Activated CD8-positive, alpha-beta memory T cell treated with anti-CD3 and anti-CD28 coated beads, Interleukin-2, amount 50 U/mL, for 48 hours (primary cell): ENCODE measurements at regions not wholly inside any gene's neighbourhood (a gene's known extent, or its start where the extent isn't known, plus 50 kb on each side); places are given as distances from the start of the nearest gene placed in this dataset.
"Not testable (repeated sequence)": the region's sequence is repeated elsewhere in the genome, so short reads cannot be mapped to it uniquely, and the experiment has no call there.

Source experiments
- DNase-seq: peaks from one replicate; pipeline ENCODE4 v3.0.0-alpha.2; 2020

DNA sequence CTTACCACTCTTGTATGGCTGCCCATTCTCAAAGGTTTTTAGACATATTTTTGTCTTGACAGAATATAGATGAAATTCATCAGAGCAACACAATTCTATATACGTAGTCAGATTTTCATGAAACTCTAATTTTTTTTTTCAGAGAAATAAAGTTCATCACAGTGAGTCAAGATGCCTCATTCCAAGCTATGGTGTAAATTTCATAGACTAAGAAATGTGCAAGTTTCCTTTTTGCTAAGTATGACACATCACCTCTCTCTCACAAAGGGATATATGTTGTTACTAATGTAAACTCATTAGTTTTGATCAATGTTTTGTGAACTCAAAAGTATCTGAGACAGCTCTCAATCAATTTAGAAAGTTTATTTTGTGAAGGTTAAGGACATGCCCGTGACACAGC is 60.4 kb upstream of the ATXN3L start:
- no peak for DNase-seq

- peak; percentile 52 for DNase-seq
Measured at GRCh38 chrX:13378562-13379518, 59.0 kb upstream of the ATXN3L start.

GRCh38 chrX:13377550-13377934 is 57.7 kb upstream of the ATXN3L start:
- no peak for DNase-seq

DNA sequence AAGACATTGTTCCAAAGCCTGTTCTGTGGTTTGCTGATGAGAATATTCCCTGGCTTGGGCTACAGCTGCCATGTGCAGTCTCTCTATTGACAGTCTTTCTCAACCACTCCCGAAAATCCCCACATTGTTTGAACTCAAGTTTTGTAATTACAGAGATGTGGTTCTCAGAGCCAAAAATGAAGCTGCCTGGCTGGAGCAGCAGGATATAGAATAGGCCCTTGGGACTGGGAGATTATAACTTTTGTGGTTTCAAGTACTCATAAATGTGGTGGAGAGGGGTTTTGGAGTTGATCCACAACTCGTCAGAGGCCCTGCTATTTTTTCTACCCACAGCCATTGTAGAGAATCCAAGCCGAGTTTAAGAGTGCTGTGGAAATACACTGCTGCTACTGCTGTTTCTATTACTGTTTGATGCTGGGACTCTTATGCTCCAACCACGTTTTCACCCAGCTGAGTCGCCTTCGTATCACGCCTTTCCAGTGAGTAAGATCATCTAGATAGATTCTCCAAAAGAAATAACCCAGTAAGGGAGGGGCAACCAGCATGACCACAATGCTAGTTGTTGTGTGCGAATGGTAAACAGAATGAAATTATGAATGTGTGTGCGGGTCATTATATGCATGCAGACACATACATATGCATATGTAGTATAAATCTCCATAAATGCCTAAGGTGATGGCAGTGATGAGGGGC is 57.1 kb upstream of the ATXN3L start:
- no peak for DNase-seq

DNA sequence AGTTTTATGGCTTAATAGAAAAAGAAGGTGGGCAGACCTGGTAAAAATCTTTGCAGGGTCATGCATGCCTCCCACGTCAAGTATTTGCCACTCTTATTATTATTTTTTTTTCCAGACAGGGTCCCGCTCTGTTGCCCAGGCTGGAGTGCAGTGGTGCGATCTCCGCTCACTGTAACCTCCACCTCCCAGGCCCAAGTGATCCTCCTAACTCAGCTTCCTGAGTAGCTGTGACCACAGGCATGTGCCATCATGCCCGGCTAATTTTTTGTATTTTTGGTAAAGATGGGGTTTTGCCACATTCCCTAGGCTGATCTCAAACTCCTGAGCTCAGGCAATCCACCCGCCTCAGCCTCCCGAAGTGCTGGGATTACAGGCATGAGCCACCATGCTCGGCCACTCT is 55.7 kb upstream of the ATXN3L start:
- not testable (repeated sequence) for DNase-seq

- no peak for DNase-seq
Measured at GRCh38 chrX:13374364-13374763, 54.5 kb upstream of the ATXN3L start.

GRCh38 chrX:13373431-13374187 is 53.8 kb upstream of the ATXN3L start:
- no peak for DNase-seq

GRCh38 chrX:13373027-13373426 is 53.2 kb upstream of the ATXN3L start:
- no peak for DNase-seq

DNA sequence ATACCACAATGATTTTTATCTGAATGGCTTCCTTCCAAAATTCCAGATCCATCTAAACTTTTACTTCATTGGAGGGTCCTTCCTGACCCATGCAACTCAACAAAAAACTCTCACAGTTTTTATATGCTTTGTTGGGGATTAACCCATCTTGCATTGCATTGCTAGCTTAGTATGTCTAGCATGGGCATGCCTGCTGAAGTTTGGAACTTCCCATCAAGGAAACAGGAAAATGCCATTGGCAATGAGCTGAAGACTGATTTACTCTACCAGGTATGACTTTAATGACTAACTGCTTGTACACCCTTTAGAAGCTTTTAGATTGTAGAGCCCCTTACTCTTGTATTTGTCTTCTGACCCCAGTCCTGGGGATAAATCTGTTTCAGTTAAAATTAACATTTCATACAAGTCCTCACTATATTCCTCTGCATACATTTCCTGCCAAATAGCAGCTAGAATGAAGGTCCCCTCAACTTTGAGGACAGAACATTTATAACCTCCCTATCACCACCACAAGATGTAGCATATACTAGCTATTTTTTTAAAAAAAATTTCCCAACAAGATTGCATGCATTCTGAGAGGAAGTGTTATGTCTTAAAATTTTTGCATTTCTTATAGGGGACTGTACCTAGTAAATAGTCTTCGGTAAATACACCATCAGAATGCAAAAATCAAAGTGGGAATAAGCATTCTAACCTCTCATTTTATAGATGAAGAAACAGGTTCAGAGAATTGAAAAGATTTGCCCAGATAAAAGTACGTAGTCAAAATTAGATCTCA is 52.5 kb upstream of the ATXN3L start:
- no peak for DNase-seq

DNA sequence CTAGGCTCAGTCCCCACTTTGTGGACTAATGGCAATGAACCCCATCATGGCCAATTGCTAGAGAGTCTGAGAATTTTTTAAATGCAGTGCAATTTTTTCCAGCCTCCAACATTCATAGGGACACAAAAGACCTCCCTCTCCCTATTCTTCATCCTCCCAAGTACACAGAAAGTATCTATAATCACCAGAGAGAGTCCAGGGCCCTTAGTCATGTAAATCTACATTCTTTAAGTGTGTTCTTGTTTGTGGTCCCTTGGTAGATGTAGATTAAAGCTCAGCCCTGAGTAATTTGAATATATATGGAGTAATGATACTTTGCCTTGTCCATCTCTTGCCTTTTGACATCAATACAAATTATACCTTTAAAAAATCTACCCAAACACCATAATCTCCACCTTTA is 51.3 kb upstream of the ATXN3L start:
- DNase-seq, result no peak

DNA sequence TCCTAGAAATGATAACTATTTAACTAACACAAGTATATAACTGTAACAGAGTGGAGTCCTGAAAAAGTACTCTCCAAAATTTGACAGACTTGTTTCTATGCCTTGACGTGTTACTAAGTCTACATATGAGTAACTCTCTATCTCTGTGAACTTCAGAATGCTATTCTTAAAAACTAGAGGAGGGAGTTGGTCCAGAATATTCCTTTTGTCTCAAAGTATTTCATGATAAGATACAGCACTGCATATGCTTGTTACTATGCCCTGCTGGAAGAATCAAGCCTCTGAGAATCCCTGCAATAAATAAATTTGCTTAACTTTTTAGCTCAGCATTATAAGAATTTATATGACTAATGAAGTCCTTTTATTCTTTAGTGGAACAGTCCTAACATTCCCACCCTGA is 50.9 kb upstream of the ATXN3L start:
- no peak for DNase-seq
